WTC11 (cell line): ENCODE measurements at regions not wholly inside any gene's neighbourhood (a gene's known extent, or its start where the extent isn't known, plus 50 kb on each side); places are given as distances from the start of the nearest gene placed in this dataset.

Experiments used
- ESRRA ChIP-seq: sonication (generic); formaldehyde crosslinking; IDR thresholded peaks from 2 replicates; pipeline ENCODE4 v1.8.1; 2022; ENCODE audit warnings: mild to moderate bottlenecking, missing genetic modification reagents, borderline replicate concordance
- IRF2 ChIP-seq: sonication (generic); formaldehyde crosslinking; IDR thresholded peaks from 2 replicates; pipeline ENCODE4 v1.8.0; 2022; ENCODE audit warnings: low read depth, missing genetic modification reagents, borderline replicate concordance
- NR3C1 ChIP-seq: sonication (generic); formaldehyde crosslinking; conservative IDR thresholded peaks from 2 replicates; pipeline ENCODE4 v1.8.1; 2023; ENCODE audit warnings: low read depth, mild to moderate bottlenecking, missing genetic modification reagents
- TEAD4 ChIP-seq: sonication (generic); formaldehyde crosslinking; IDR thresholded peaks from 2 replicates; pipeline ENCODE4 v1.8.0; 2022; ENCODE audit warnings: mild to moderate bottlenecking, missing genetic modification reagents
- TF ChIP-seq, protein P1 (sequence below): fragments of 200-600 bp; IDR thresholded peaks from 2 replicates; pipeline ENCODE4 v1.8.0; 2022; ENCODE audit warnings: antibody characterized with exemption
- TF ChIP-seq, protein P2 (sequence below): sonication (generic); formaldehyde crosslinking; IDR thresholded peaks from 2 replicates; pipeline ENCODE4 v1.8.0; 2022; ENCODE audit warnings: missing genetic modification reagents
- TF ChIP-seq, protein P3 (sequence below): fragments of 250-450 bp; sonication (Bioruptor Pico); IDR thresholded peaks from 2 replicates; pipeline ENCODE4 v1.9.0; 2021; ENCODE audit warnings: mild to moderate bottlenecking
- TF ChIP-seq, protein P4 (sequence below): sonication (generic); formaldehyde crosslinking; IDR thresholded peaks from 2 replicates; pipeline ENCODE4 v1.8.0; 2022; ENCODE audit warnings: mild to moderate bottlenecking, missing genetic modification reagents
- TF ChIP-seq, protein P5 (sequence below): sonication (generic); formaldehyde crosslinking; IDR thresholded peaks from 2 replicates; pipeline ENCODE4 v1.8.0; 2022; ENCODE audit warnings: mild to moderate bottlenecking, missing genetic modification reagents

DNA sequence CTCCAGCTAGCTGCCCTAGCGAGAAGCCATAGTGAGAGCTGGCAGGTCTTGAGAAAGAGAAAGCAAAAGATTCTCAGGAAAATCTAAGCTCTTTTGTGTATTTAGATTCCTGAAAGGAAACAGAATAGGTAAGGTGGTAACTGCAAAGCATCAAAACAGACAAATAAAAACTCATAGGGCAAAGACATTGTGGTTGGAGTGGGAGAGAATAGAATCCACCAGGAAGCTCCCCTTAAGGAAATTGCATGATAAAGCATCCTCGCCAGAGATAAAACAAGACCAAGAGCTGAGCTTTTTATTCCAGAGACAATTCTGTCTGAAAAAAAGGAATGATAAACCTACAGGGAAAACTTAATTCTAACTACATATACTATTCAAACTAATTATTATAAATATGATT is 232.6 kb downstream of the SI start:
- TF ChIP-seq, protein P1, sequence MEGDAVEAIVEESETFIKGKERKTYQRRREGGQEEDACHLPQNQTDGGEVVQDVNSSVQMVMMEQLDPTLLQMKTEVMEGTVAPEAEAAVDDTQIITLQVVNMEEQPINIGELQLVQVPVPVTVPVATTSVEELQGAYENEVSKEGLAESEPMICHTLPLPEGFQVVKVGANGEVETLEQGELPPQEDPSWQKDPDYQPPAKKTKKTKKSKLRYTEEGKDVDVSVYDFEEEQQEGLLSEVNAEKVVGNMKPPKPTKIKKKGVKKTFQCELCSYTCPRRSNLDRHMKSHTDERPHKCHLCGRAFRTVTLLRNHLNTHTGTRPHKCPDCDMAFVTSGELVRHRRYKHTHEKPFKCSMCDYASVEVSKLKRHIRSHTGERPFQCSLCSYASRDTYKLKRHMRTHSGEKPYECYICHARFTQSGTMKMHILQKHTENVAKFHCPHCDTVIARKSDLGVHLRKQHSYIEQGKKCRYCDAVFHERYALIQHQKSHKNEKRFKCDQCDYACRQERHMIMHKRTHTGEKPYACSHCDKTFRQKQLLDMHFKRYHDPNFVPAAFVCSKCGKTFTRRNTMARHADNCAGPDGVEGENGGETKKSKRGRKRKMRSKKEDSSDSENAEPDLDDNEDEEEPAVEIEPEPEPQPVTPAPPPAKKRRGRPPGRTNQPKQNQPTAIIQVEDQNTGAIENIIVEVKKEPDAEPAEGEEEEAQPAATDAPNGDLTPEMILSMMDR: no peak
- TF ChIP-seq, protein P2, sequence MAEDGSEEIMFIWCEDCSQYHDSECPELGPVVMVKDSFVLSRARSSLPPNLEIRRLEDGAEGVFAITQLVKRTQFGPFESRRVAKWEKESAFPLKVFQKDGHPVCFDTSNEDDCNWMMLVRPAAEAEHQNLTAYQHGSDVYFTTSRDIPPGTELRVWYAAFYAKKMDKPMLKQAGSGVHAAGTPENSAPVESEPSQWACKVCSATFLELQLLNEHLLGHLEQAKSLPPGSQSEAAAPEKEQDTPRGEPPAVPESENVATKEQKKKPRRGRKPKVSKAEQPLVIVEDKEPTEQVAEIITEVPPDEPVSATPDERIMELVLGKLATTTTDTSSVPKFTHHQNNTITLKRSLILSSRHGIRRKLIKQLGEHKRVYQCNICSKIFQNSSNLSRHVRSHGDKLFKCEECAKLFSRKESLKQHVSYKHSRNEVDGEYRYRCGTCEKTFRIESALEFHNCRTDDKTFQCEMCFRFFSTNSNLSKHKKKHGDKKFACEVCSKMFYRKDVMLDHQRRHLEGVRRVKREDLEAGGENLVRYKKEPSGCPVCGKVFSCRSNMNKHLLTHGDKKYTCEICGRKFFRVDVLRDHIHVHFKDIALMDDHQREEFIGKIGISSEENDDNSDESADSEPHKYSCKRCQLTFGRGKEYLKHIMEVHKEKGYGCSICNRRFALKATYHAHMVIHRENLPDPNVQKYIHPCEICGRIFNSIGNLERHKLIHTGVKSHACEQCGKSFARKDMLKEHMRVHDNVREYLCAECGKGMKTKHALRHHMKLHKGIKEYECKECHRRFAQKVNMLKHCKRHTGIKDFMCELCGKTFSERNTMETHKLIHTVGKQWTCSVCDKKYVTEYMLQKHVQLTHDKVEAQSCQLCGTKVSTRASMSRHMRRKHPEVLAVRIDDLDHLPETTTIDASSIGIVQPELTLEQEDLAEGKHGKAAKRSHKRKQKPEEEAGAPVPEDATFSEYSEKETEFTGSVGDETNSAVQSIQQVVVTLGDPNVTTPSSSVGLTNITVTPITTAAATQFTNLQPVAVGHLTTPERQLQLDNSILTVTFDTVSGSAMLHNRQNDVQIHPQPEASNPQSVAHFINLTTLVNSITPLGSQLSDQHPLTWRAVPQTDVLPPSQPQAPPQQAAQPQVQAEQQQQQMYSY (CRISPR knock-in tag): 0 out of 2 replicates have a peak, but pooled peaks have one; percentile 35
- TF ChIP-seq TEAD4 (CRISPR knock-in tag) (no peak), ESRRA (no peak), IRF2 (CRISPR knock-in tag) (no peak), NR3C1 (CRISPR knock-in tag) (no peak)
- TF ChIP-seq, protein P3, sequence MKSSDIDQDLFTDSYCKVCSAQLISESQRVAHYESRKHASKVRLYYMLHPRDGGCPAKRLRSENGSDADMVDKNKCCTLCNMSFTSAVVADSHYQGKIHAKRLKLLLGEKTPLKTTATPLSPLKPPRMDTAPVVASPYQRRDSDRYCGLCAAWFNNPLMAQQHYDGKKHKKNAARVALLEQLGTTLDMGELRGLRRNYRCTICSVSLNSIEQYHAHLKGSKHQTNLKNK: no peak
- TF ChIP-seq, protein P4, sequence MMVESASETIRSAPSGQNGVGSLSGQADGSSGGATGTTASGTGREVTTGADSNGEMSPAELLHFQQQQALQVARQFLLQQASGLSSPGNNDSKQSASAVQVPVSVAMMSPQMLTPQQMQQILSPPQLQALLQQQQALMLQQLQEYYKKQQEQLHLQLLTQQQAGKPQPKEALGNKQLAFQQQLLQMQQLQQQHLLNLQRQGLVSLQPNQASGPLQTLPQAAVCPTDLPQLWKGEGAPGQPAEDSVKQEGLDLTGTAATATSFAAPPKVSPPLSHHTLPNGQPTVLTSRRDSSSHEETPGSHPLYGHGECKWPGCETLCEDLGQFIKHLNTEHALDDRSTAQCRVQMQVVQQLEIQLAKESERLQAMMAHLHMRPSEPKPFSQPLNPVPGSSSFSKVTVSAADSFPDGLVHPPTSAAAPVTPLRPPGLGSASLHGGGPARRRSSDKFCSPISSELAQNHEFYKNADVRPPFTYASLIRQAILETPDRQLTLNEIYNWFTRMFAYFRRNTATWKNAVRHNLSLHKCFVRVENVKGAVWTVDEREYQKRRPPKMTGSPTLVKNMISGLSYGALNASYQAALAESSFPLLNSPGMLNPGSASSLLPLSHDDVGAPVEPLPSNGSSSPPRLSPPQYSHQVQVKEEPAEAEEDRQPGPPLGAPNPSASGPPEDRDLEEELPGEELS (CRISPR knock-in tag): no peak
- TF ChIP-seq, protein P5, sequence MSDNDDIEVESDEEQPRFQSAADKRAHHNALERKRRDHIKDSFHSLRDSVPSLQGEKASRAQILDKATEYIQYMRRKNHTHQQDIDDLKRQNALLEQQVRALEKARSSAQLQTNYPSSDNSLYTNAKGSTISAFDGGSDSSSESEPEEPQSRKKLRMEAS (CRISPR knock-in tag): no peak
